ENCODE measurements at regions not wholly inside any gene's neighbourhood (a gene's known extent, or its start where the extent isn't known, plus 50 kb on each side); places are given as distances from the start of the nearest gene placed in this dataset.

- DNase-seq (ENCODE audit: low spot score): peak; percentile 64
These were observed 215.5 kb upstream of the CWC22 start for GRCh38 chr2:180222644-180223043.

GRCh38 chr2:180219491-180219890 is 212.4 kb upstream of the CWC22 start:
- no peak for DNase-seq (ENCODE audit: low spot score)

GRCh38 chr2:180208841-180209240 is 201.7 kb upstream of the CWC22 start:
- DNase-seq (ENCODE audit: low spot score): no peak

DNA sequence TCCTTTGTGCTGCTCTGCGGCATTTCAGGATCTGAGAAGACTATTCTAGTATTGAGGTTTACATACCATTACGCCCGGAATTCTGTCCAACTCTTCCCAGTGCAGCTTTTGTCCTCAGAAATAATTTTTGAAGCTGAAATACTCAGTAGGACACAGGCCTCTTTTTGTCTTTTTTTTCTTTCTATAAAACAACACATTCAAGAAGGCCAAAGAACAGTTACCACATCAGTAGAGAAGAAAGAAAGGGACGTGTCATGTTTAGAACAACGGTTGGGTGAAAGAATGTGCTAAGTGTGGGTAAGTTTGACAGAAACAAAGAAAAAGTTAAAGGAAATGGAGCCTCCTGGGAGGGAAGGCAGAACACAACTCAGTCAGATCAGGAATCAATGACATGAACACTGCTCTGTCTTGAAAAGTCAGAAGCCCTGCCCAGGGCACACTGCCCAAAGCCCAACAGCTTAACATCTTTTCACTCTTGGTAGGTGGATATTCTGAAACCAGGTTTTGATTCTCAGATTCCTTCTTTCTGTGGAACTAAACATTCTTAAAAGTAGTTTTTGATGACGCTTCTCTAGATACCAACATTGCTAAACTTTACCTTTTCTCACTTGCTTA is 198.6 kb upstream of the CWC22 start:
- no peak for DNase-seq (ENCODE audit: low spot score)

DNA sequence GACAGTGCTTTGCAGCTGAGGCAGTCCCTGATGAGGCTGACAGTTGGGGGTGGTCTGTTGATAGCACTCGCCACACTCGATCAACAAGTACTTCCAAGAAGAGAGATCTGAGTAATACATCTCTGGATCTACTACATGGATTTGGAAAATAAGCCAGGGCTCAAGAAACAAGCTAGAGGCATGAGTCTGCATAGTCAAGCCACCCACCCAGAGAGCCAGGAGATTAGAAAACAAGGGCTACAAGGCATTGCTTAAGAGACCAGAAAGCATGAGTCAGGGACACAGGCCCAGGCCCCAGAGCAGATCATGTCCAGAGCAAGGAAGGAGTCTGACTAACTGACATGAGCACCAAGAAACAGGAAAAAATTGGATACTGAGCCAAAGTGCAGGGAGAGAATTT is 196.9 kb upstream of the CWC22 start:
- DNase-seq (ENCODE audit: low spot score): no peak

DNA sequence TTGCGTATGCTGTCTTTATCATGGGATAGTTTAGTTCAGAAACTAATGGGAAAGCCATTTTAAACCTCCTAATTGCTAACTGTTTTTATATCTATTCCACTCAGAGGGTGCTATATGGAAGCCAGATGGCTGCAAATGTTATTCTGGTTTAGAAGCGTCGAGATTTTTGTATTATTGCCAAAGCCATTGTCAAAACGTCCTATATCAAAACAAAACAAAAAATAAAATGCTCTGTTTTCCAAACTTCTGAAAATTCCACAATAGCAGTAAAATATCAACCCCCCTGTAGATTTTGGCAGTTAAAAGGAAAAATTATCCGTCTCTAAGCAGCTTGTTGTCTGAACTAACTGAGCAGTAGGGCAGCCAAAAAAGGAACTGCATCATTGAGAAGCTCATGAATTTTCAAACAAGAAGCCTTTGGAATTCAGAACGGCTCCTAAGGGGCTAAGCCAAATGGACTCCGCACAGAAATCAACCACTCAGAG is 195.4 kb upstream of the CWC22 start:
- DNase-seq (ENCODE audit: low spot score): no peak

- no peak for DNase-seq (ENCODE audit: low spot score)
These were observed 189.4 kb upstream of the CWC22 start for GRCh38 chr2:180196419-180196977.

DNA sequence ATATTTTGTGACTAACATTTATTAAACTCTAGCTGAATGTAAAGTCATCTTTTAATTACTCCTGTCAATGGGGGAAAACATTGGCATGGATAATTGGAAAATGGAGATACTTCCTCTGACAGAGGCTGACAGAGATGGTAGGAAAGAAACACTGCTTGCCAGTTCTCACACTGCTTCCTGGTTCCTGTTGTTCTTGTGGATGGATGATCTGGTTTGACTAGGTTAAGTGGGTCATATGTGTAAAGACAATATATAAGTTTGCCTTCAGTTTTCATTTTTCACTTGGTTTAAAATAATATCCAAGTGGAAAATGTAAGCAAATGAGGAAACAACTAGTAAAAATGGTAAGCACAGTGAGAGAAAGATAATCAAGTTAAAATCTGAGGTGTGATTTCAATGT is 188.8 kb upstream of the CWC22 start:
- DNase-seq (ENCODE audit: low spot score): no peak

DNA sequence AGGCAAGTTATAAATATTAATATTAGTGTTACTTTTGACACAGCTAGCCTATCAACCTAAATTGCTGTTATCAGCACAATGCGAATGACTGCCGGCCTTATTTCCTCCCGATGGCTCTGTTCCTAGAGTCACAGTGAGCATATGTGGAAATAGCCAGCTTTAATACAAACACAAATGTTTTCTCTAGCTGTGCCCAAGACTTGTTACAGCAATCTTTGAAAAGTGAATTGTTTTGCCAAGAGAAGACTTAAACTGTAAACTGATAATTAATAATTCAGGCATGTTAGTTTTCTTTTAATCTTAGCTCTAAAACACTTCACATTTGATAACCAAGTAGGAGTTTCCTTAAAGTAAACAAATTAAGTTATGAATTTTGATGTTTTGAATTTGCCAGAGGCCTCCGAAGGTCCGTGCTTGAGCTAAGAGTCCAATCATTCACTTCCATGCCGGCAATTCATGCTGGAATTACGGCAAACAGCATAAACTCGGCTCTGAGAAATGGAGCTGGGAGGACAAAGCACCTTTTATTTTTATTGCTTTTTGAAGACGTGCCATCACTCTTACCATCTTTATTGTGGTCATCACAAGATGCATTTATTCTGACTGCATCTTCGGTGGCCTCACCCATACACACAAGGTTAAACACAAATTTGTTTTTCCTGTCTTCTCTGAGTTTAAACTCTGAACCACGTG is 184.5 kb upstream of the CWC22 start:
- DNase-seq (ENCODE audit: low spot score): no peak

DNA sequence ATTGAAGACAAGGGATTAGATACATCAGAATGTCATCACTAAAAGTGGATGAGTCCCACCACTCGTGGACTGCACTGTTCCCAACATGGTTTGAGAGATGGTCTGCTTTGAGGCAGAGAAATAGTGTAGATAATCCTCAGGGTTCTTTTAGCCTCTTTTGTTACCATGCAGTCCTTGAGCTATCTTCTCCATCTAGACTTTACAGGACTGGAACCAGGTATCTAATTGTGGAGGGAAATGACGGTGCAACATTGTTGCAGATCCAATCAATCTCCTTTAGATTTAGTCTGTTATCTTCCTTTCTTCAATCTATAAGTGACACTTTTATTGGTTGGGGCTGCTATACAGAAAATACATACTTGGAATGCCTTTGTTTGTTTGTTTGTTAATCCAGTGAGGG is 183.8 kb upstream of the CWC22 start:
- DNase-seq (ENCODE audit: low spot score): no peak

DNA sequence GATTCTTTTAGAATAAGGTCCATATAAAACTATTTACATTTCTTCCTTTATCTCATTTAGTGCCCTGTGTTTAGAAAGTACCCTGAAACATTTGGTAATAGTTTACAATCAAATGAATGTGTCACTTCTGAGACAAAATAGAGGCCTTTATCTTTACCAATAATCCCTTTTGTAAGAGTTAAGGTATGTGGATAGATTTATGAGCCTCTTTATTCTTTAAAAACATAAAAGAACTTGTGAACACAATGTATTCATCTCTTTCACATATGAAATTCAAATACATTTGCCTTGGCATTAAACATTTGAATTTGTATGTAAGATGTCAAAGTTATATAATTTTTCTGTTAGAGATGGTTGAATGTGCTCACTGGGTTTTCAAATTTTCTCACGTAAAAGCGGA is 180.5 kb upstream of the CWC22 start:
- DNase-seq (ENCODE audit: low spot score): no peak

- no peak for DNase-seq (ENCODE audit: low spot score)
These were observed 177.4 kb upstream of the CWC22 start for GRCh38 chr2:180184506-180184905.

- DNase-seq (ENCODE audit: low spot score): no peak
These were observed 173.4 kb upstream of the CWC22 start for GRCh38 chr2:180180511-180180910.

DNA sequence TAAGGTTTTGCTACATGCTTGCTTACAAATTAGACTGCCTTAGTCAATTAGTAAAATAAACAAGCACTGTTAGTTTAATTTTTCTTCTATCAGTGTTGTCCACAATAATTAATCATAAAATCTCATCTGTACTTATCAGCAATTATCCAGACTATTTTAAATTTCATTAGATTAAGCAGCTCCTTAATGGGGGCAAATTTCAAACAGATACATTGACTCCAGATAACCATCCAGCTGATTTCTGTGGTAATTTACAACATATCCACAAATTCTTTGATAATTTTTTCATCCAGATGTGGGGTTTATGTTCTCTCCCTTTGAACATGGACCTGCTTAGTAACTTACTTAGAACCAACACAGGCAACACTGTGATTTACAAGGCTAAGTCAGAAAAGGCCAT is 170.4 kb upstream of the CWC22 start:
- no peak for DNase-seq (ENCODE audit: low spot score)

GRCh38 chr2:180175736-180176135 is 168.6 kb upstream of the CWC22 start:
- DNase-seq (ENCODE audit: low spot score): no peak

DNA sequence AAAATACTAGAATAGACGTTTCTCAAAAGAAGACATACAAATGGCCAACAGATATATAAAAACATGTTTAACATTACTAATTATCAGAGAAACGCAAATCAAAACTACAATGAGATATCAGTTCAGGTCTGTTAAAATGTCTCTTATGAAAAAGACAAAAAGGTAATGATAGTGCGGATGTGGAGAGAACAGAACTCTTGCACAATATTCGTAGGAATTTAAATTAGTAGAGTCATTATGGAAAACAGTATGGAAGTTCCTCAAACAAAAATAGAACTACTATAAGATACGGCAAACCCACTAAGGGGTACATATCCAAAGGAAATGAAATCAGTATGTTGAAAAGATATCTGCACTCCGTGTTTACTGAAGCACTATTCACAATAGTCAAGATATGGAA is 167.5 kb upstream of the CWC22 start:
- no peak for DNase-seq (ENCODE audit: low spot score)

DNA sequence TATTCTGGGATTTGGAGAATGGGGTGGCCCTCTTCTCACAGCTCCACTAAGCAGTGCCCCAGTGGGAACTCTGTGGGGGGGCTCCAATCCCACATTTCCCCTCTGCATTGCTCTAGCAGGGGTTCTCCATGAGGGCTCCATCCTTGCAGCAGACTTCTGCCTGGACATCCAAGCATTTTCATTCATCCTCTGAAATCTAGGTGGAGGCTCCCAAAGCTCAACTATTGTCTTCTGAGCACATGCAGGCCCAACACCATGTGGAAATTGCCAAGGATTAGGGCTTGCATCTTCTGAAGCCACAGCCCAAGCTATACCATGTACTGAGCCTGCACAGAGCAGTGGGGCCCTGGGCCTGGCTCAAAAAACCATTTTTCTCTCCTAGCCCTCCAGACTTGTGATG is 162.4 kb upstream of the CWC22 start:
- no peak for DNase-seq (ENCODE audit: low spot score)

DNA sequence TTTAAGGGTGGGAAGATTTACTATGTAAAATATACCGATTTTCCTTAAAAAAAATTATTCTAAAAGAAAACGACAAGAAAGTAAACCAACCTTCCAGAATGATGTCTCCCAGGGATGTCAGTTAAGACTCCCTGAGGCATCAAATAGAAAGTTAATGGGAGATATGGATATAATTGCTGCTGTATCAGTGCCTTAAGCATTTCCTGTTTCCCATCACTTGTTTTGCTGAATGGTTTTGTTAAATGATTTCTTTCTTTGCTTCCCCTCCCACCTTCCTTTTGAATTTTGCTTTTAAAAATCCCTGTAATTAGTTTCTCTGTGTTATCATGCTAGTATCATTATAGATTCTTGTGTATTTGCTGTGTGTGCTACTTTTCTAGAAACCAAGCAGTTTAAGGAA is 154.3 kb upstream of the CWC22 start:
- DNase-seq (ENCODE audit: low spot score): no peak

DNA sequence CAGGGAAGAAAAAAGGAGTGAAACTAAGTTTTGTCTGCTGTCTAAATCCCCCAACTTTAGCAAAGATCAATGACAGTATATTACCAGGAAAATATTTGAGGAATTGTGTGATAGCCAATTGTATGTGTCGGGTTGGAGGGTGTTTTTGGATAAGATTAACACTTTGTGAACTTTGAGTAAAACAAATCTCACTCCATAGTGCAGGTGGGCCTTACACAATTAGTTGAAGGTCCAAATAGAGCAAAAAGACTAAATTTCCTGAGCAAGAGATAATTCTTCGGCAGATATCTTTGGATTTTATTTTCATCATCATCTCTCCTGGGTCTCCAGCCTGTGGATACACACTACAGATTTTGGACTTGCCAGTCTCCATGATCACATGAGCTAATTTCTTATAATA is 152.8 kb upstream of the CWC22 start:
- DNase-seq (ENCODE audit: low spot score): no peak

- no peak for DNase-seq (ENCODE audit: low spot score)
These were observed 151.9 kb upstream of the CWC22 start for GRCh38 chr2:180158961-180159360.

DNA sequence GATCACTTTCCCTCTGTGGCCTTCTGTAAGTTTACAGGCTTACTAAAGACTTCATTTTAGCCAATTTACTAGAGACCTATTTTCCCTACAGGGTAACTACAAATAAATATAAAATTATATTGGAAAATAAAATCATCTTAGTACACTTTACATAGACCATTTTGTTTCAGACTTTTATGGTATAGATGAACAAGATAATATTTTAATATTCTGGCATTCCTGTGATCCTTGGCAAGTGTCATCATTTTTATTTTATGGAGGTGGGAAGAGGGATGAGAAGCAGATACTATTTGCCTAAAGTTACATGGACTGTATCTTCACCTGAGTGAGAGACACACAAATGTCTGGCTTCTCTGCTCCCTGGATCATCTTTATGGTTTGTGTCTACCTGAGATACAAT is 149.6 kb upstream of the CWC22 start:
- DNase-seq (ENCODE audit: low spot score): no peak

GRCh38 chr2:180150606-180151005 is 143.5 kb upstream of the CWC22 start:
- DNase-seq (ENCODE audit: low spot score): no peak

DNA sequence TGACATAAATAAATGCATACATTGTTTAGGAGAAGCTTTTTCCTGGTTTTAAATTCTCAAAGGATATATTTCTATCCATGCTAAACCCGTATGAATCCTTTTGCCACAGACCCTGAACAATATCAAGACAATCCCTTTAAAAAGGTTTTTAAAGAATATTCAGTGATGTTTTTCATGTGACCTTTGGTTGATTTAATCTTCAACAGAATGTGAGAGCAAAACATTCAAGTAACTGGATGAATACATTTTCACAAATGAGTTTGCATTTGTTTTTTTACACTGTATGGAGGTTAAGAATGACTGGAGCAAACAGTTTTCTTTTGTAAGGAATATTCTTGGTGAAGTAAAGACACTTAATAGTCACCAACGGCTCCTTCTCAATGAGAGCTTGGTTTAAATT is 139.4 kb upstream of the CWC22 start:
- no peak for DNase-seq (ENCODE audit: low spot score)

- no peak for DNase-seq (ENCODE audit: low spot score)
These were observed 139.0 kb upstream of the CWC22 start for GRCh38 chr2:180146114-180146513.

Data from ureter (tissue), 1 donor.